ENCODE measurements at regions not wholly inside any gene's neighbourhood (a gene's known extent, or its start where the extent isn't known, plus 50 kb on each side); places are given as distances from the start of the nearest gene placed in this dataset.
"Not testable (repeated sequence)": the region's sequence is repeated elsewhere in the genome, so short reads cannot be mapped to it uniquely, and the experiment has no call there.

GRCh38 chr1:177640687-177641086, 329.2 kb downstream of the SEC16B start:
- no peak overlapping the region for H3K27ac Mint-ChIP-seq (ENCODE audit: unreplicated experiment)
- H3K9me3 Mint-ChIP-seq (ENCODE audit: unreplicated experiment): no peaks in the 10 kb centered on the region
- H3K4me3 Mint-ChIP-seq (ENCODE audit: unreplicated experiment): no peak overlapping the region
- no peak for TF ChIP-seq CTCF (IDR thresholded peaks at IDR 0.05)
- no peak for DNase-seq (ENCODE audit: extremely low spot score, unreplicated experiment)
- H3K4me1 Mint-ChIP-seq (ENCODE audit: unreplicated experiment): no peaks in the 10 kb centered on the region
- H3K27me3 Mint-ChIP-seq (ENCODE audit: unreplicated experiment): no peaks in the 10 kb centered on the region
- no peaks in the 10 kb centered on the region for H3K36me3 Mint-ChIP-seq (ENCODE audit: unreplicated experiment)

- not testable (repeated sequence) for H3K4me1 Mint-ChIP-seq (ENCODE audit: unreplicated experiment); H3K27ac Mint-ChIP-seq (ENCODE audit: unreplicated experiment); H3K36me3 Mint-ChIP-seq (ENCODE audit: unreplicated experiment); H3K4me3 Mint-ChIP-seq (ENCODE audit: unreplicated experiment); H3K27me3 Mint-ChIP-seq (ENCODE audit: unreplicated experiment); DNase-seq (ENCODE audit: extremely low spot score, unreplicated experiment); H3K9me3 Mint-ChIP-seq (ENCODE audit: unreplicated experiment)
Measured at GRCh38 chr1:177634151-177634550, 335.7 kb downstream of the SEC16B start.

- Mint-ChIP-seq H3K4me1 (ENCODE audit: unreplicated experiment) (no peaks in the 10 kb centered on the region), H3K9me3 (ENCODE audit: unreplicated experiment) (no peaks in the 10 kb centered on the region), H3K27ac (ENCODE audit: unreplicated experiment) (no peak overlapping the region), H3K4me3 (ENCODE audit: unreplicated experiment) (no peak overlapping the region), H3K27me3 (ENCODE audit: unreplicated experiment) (no peaks in the 10 kb centered on the region), H3K36me3 (ENCODE audit: unreplicated experiment) (no peaks in the 10 kb centered on the region)
- TF ChIP-seq CTCF (IDR thresholded peaks at IDR 0.05): no peak
- no peak for DNase-seq (ENCODE audit: extremely low spot score, unreplicated experiment)
Measured at GRCh38 chr1:177632923-177633615, 336.8 kb downstream of the SEC16B start.

- Mint-ChIP-seq H3K4me3 (ENCODE audit: unreplicated experiment) (no peak overlapping the region), H3K36me3 (ENCODE audit: unreplicated experiment) (no peaks in the 10 kb centered on the region), H3K9me3 (ENCODE audit: unreplicated experiment) (no peaks in the 10 kb centered on the region), H3K27ac (ENCODE audit: unreplicated experiment) (no peak overlapping the region), H3K27me3 (ENCODE audit: unreplicated experiment) (no peaks in the 10 kb centered on the region), H3K4me1 (ENCODE audit: unreplicated experiment) (no peaks in the 10 kb centered on the region)
- TF ChIP-seq CTCF (IDR thresholded peaks at IDR 0.05): no peak
- DNase-seq (ENCODE audit: extremely low spot score, unreplicated experiment): no peak
Measured at GRCh38 chr1:177631770-177632169, 338.1 kb downstream of the SEC16B start.

GRCh38 chr1:177629526-177629925, 340.3 kb downstream of the SEC16B start:
- Mint-ChIP-seq H3K36me3 (ENCODE audit: unreplicated experiment) (no peaks in the 10 kb centered on the region), H3K4me3 (ENCODE audit: unreplicated experiment) (no peak overlapping the region), H3K27me3 (ENCODE audit: unreplicated experiment) (no peaks in the 10 kb centered on the region), H3K4me1 (ENCODE audit: unreplicated experiment) (no peaks in the 10 kb centered on the region), H3K27ac (ENCODE audit: unreplicated experiment) (no peak overlapping the region), H3K9me3 (ENCODE audit: unreplicated experiment) (no peaks in the 10 kb centered on the region)
- TF ChIP-seq CTCF (IDR thresholded peaks at IDR 0.05): no peak
- DNase-seq (ENCODE audit: extremely low spot score, unreplicated experiment): no peak

Data from osteocyte (in vitro differentiated cells).